Ovary (tissue), 3 donors: ENCODE measurements at regions not wholly inside any gene's neighbourhood (a gene's known extent, or its start where the extent isn't known, plus 50 kb on each side); places are given as distances from the start of the nearest gene placed in this dataset.

Experiments
- POLR2A ChIP-seq: fragments of 450-650 bp; IDR thresholded peaks from one replicate; pipeline ENCODE4 v1.6.1; 2017; ENCODE audit warnings: antibody characterized with exemption, mild to moderate bottlenecking, moderate library complexity
- TF ChIP-seq, protein P1 (sequence below), 3 donors: fragments of 450-650 bp in 2 of 3; fragments of 200-600 bp in 1 of 3; IDR thresholded peaks; one replicate each; pipeline versions ENCODE4 v1.5.1 to v1.8.0; 2016 to 2022; ENCODE audit warnings: antibody characterized with exemption in 3 of 3, mild to moderate bottlenecking in 1 of 3
- donor health status: DM: no; HTN: no; CAD: no.

DNA sequence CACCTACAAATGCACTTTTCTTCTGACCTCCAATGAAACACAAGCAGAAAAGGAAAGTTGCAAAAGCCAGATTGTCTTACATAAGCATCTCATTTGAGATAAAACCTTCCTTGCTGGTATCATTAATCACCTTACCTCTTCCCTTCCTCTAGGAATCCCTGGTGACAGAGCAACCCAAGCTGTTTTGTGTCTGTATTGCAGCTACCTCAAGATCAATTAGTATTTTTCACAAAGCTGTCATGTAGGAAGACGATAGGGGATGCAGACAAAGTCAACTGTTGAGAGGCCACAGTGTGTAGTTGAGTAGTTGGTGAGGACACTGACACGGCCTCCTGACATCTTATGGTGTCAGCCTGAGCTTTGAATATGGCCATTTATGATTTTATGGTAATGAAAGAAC lies 339.1 kb upstream of the SLC10A2 start:
- TF ChIP-seq POLR2A = no peak
- TF ChIP-seq, protein P1, sequence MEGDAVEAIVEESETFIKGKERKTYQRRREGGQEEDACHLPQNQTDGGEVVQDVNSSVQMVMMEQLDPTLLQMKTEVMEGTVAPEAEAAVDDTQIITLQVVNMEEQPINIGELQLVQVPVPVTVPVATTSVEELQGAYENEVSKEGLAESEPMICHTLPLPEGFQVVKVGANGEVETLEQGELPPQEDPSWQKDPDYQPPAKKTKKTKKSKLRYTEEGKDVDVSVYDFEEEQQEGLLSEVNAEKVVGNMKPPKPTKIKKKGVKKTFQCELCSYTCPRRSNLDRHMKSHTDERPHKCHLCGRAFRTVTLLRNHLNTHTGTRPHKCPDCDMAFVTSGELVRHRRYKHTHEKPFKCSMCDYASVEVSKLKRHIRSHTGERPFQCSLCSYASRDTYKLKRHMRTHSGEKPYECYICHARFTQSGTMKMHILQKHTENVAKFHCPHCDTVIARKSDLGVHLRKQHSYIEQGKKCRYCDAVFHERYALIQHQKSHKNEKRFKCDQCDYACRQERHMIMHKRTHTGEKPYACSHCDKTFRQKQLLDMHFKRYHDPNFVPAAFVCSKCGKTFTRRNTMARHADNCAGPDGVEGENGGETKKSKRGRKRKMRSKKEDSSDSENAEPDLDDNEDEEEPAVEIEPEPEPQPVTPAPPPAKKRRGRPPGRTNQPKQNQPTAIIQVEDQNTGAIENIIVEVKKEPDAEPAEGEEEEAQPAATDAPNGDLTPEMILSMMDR (IDR thresholded peaks at IDR 0.05) = no peak
